ENCODE measurements at regions not wholly inside any gene's neighbourhood (a gene's known extent, or its start where the extent isn't known, plus 50 kb on each side); places are given as distances from the start of the nearest gene placed in this dataset.

GRCh38 chr1:229003233-229004031, 267.5 kb upstream of the RAB4A start:
- TF ChIP-seq CTCF (conservative IDR thresholded peaks at IDR 0.05) = no peak
- TF ChIP-seq ZFX (IDR thresholded peaks at IDR 0.05) = no peak
- no peak overlapping the region for H3K27ac ChIP-seq

GRCh38 chr1:229004066-229004833, 266.7 kb upstream of the RAB4A start:
- TF ChIP-seq CTCF (conservative IDR thresholded peaks at IDR 0.05) = no peak
- TF ChIP-seq ZFX (IDR thresholded peaks at IDR 0.05) = no peak

GRCh38 chr1:229005097-229005496, 265.8 kb upstream of the RAB4A start:
- no peak for TF ChIP-seq ZFX (IDR thresholded peaks at IDR 0.05)
- no peak for TF ChIP-seq CTCF (conservative IDR thresholded peaks at IDR 0.05)
- no peak overlapping the region for H3K27ac ChIP-seq

More at GRCh38 chr1:229004066-229004833, 266.7 kb upstream of the RAB4A start:
- no peak overlapping the region for H3K27ac ChIP-seq

GRCh38 chr1:229005556-229005955, 265.4 kb upstream of the RAB4A start:
- no peak for TF ChIP-seq CTCF (conservative IDR thresholded peaks at IDR 0.05)
- no peak for TF ChIP-seq ZFX (IDR thresholded peaks at IDR 0.05)
- no peak overlapping the region for H3K27ac ChIP-seq

- no peak overlapping the region for H3K27ac ChIP-seq
- TF ChIP-seq CTCF (conservative IDR thresholded peaks at IDR 0.05) (no peak), ZFX (IDR thresholded peaks at IDR 0.05) (no peak)
These were observed 264.6 kb upstream of the RAB4A start for GRCh38 chr1:229006121-229006870.

- H3K27ac ChIP-seq = no peak overlapping the region
- TF ChIP-seq CTCF (conservative IDR thresholded peaks at IDR 0.05) (no peak), ZFX (IDR thresholded peaks at IDR 0.05) (no peak)
These were observed 263.7 kb upstream of the RAB4A start for GRCh38 chr1:229007167-229007566.

Measured in C4-2B (cell line).